ENCODE measurements at regions not wholly inside any gene's neighbourhood (a gene's known extent, or its start where the extent isn't known, plus 50 kb on each side); places are given as distances from the start of the nearest gene placed in this dataset.

DNA sequence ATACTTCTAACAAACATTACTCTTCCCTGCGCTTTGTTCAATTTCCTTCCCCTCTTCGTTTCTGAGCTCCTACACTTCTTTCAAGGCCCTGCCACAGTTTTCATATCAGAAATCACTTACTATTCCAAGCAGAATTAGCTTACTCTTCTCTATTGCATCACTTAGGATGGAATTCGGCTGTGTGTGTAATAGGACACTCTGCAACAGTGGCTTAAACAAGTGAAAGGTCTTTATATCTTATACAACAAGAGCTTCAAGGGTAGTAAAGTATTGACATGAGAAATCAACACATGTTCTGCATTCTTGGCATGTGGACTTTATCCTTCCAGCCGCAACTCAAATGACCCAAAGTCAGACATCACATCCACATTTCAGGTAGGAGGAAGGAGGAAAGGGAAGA, 279.6 kb downstream of the PCDH20 start:
- H3K27ac ChIP-seq: no peak overlapping the region
- no peak for DNase-seq
- intact Hi-C loops (cut with DNase I): no loop called here

DNA sequence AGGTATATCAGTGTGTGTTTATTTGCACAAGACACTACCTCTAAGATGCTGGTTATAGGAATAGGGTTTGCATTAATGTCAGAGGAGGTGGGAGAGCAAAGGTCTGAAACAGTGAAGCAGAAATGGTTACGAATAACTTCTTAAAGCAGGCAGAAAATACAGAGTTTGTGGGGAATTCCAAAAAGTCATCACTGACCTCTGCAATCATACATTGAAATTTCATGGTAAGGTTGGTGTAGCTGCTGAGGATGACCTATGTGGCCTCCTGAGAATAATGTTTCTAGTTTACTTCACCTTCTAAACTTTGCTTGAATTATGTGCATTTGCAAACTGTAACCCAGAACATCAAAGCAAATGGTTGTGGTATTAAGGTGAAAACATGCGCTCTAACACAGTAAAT, 280.1 kb downstream of the PCDH20 start:
- Histone ChIP-seq H3K4me1 (no peaks in the 10 kb centered on the region), H3K4me3 (no peak overlapping the region), H3K27me3 (no peaks in the 10 kb centered on the region), H3K9me3 (no peaks in the 10 kb centered on the region), H3K27ac (no peak overlapping the region), H3K36me3 (no peaks in the 10 kb centered on the region)
- no peak for DNase-seq
- 88 to 90% methylated on average over 2 of the region's 2 CpGs for WGBS, 2 donors
- TF ChIP-seq, protein P1, sequence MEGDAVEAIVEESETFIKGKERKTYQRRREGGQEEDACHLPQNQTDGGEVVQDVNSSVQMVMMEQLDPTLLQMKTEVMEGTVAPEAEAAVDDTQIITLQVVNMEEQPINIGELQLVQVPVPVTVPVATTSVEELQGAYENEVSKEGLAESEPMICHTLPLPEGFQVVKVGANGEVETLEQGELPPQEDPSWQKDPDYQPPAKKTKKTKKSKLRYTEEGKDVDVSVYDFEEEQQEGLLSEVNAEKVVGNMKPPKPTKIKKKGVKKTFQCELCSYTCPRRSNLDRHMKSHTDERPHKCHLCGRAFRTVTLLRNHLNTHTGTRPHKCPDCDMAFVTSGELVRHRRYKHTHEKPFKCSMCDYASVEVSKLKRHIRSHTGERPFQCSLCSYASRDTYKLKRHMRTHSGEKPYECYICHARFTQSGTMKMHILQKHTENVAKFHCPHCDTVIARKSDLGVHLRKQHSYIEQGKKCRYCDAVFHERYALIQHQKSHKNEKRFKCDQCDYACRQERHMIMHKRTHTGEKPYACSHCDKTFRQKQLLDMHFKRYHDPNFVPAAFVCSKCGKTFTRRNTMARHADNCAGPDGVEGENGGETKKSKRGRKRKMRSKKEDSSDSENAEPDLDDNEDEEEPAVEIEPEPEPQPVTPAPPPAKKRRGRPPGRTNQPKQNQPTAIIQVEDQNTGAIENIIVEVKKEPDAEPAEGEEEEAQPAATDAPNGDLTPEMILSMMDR (IDR thresholded peaks at IDR 0.05): no peak
- TF ChIP-seq POLR2A (IDR thresholded peaks at IDR 0.05): no peak
- intact Hi-C loops (cut with DNase I): no loop called here

More for the DNA sequence above, 279.6 kb downstream of the PCDH20 start:
- H3K36me3 ChIP-seq: no peaks in the 10 kb centered on the region
- 57 to 62% methylated on average over 4 of the region's 4 CpGs for WGBS, 2 donors
- no peaks in the 10 kb centered on the region for H3K4me1 ChIP-seq
- TF ChIP-seq, protein P1 (IDR thresholded peaks at IDR 0.05): no peak
- no peak for TF ChIP-seq POLR2A (IDR thresholded peaks at IDR 0.05)
- no peaks in the 10 kb centered on the region for H3K9me3 ChIP-seq
- H3K27me3 ChIP-seq: no peaks in the 10 kb centered on the region
- H3K4me3 ChIP-seq: no peak overlapping the region

DNA sequence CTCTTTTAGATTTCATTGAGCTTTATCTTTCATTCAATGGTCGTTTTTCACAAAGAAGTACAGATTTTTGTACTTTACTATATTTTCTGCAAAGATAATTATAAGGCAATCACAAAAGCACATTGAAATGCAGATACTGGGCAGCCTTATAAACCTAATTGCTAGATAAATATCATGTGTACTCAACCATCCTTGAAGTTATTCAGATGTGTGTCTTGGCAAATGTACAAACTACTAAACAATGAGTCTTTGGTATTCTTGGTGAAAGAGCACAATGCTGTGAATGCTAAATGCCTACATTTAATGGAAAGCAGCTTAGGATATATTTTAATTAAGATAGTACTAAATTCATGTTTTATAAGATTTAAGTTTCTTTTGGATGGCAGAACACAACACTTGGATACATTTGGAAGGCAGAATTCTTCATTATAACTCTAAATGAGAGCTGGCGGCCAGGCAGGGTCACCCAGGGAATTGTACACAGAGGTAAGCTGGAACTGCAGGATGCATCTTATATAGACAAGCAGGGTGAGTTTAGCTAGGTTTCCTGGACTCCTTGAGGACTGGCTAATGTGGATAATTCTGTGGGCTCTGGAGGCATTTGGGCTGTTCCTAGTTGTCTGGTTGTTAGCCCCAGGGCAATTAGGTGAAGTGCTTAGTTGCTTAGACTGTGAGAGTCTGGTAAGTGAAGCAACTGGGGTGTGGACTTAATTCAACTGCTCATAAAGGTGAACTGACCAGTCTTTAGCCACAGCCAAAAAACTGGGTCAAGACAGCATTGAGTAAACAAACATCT, 286.6 kb downstream of the PCDH20 start:
- H3K27ac ChIP-seq: no peak overlapping the region
- WGBS, 2 donors: 58 to 61% methylated on average over 2 of the region's 2 CpGs
- no peak overlapping the region for H3K4me3 ChIP-seq
- H3K9me3 ChIP-seq: no peaks in the 10 kb centered on the region
- TF ChIP-seq, protein P1 (IDR thresholded peaks at IDR 0.05): no peak
- no peak for TF ChIP-seq POLR2A (IDR thresholded peaks at IDR 0.05)
- H3K27me3 ChIP-seq: no peaks in the 10 kb centered on the region
- intact Hi-C loops (cut with DNase I): no loop called here
- H3K4me1 ChIP-seq: no peaks in the 10 kb centered on the region
- no peaks in the 10 kb centered on the region for H3K36me3 ChIP-seq
- no peak for DNase-seq

GRCh38 chr13:61123538-61124289, 291.9 kb downstream of the PCDH20 start:
- H3K9me3 ChIP-seq: no peaks in the 10 kb centered on the region
- no peak overlapping the region for H3K27ac ChIP-seq
- H3K27me3 ChIP-seq: no peaks in the 10 kb centered on the region
- intact Hi-C loops (cut with DNase I): no loop called here
- 68 to 79% methylated on average over 5 of the region's 5 CpGs for WGBS, 2 donors
- no peaks in the 10 kb centered on the region for H3K36me3 ChIP-seq
- no peak for TF ChIP-seq POLR2A (IDR thresholded peaks at IDR 0.05)
- TF ChIP-seq, protein P1 (IDR thresholded peaks at IDR 0.05): no peak
- no peaks in the 10 kb centered on the region for H3K4me1 ChIP-seq
- no peak overlapping the region for H3K4me3 ChIP-seq
- DNase-seq: no peak

GRCh38 chr13:61113140-61113658, 302.4 kb downstream of the PCDH20 start:
- Histone ChIP-seq H3K4me3 (no peak overlapping the region), H3K36me3 (no peaks in the 10 kb centered on the region), H3K4me1 (no peaks in the 10 kb centered on the region), H3K9me3 (peaks cover 0 to 6% (median 0%) of the 10 kb centered on the region in 3 donors), H3K27ac (no peak overlapping the region), H3K27me3 (no peaks in the 10 kb centered on the region)
- no peak for DNase-seq
- TF ChIP-seq POLR2A (IDR thresholded peaks at IDR 0.05): no peak
- WGBS, 2 donors: 90% methylated on average over 3 of the region's 3 CpGs; no CpG with 5 or more reads in 1 of the 2 donors
- intact Hi-C loops (cut with DNase I): no loop called here

Data from esophagus squamous epithelium (tissue), 5 donors.